ENCODE measurements at regions not wholly inside any gene's neighbourhood (a gene's known extent, or its start where the extent isn't known, plus 50 kb on each side); places are given as distances from the start of the nearest gene placed in this dataset.

DNA sequence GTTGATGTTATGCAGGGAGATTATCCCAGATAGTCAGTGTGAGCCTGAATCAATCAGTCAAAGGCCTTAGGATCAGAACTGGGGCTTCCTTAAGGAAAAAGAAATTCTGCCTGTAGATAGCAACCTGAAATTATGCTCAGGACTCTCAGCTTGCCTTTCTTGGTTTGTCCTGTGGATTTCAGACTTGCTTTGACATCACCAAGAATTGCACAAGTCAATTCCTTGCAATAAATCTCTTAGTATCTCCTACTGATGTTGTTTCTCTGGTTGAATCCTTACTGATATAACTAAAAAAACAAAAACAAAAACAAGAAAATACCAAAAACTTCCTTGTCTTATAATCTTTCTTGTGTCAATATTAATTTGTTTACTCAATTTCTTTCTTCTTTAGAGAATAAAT lies 258.9 kb upstream of the TCF21 start:
- Histone ChIP-seq H3K27me3 (ENCODE audit: insufficient read depth, low read depth) (no peaks in the 10 kb centered on the region), H3K79me2 (ENCODE audit: insufficient read depth, low read depth) (no peaks in the 10 kb centered on the region), H3K27ac (no peak overlapping the region), H3K4me1 (ENCODE audit: low read depth, poor library complexity, severe bottlenecking) (no peaks in the 10 kb centered on the region), H3K9ac (no peak overlapping the region), H2AFZ (ENCODE audit: low read depth) (no peak overlapping the region), H3K4me2 (no peak overlapping the region), H3K36me3 (ENCODE audit: insufficient read depth) (no peaks in the 10 kb centered on the region), H3K4me3 (IDR thresholded peaks at IDR 0.05; ENCODE audit: insufficient read depth, low read depth, low read length) (no peak overlapping the region), H4K20me1 (ENCODE audit: insufficient read depth) (no peaks in the 10 kb centered on the region)
- TF ChIP-seq, protein P1, sequence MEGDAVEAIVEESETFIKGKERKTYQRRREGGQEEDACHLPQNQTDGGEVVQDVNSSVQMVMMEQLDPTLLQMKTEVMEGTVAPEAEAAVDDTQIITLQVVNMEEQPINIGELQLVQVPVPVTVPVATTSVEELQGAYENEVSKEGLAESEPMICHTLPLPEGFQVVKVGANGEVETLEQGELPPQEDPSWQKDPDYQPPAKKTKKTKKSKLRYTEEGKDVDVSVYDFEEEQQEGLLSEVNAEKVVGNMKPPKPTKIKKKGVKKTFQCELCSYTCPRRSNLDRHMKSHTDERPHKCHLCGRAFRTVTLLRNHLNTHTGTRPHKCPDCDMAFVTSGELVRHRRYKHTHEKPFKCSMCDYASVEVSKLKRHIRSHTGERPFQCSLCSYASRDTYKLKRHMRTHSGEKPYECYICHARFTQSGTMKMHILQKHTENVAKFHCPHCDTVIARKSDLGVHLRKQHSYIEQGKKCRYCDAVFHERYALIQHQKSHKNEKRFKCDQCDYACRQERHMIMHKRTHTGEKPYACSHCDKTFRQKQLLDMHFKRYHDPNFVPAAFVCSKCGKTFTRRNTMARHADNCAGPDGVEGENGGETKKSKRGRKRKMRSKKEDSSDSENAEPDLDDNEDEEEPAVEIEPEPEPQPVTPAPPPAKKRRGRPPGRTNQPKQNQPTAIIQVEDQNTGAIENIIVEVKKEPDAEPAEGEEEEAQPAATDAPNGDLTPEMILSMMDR (conservative IDR thresholded peaks at IDR 0.05; ENCODE audit: low read depth, low read length), result no peak

GRCh38 chr6:133630651-133631050 lies 258.3 kb upstream of the TCF21 start:
- H3K27ac ChIP-seq, result no peak overlapping the region

GRCh38 chr6:133631421-133631820 lies 257.5 kb upstream of the TCF21 start:
- Histone ChIP-seq H3K4me2 (no peak overlapping the region), H4K20me1 (ENCODE audit: insufficient read depth) (no peaks in the 10 kb centered on the region), H3K36me3 (ENCODE audit: insufficient read depth) (no peaks in the 10 kb centered on the region), H3K27ac (no peak overlapping the region), H3K27me3 (ENCODE audit: insufficient read depth, low read depth) (no peaks in the 10 kb centered on the region), H3K9ac (no peak overlapping the region), H2AFZ (ENCODE audit: low read depth) (no peak overlapping the region), H3K4me3 (IDR thresholded peaks at IDR 0.05; ENCODE audit: insufficient read depth, low read depth, low read length) (no peak overlapping the region), H3K79me2 (ENCODE audit: insufficient read depth, low read depth) (no peaks in the 10 kb centered on the region), H3K4me1 (ENCODE audit: low read depth, poor library complexity, severe bottlenecking) (no peaks in the 10 kb centered on the region)
- TF ChIP-seq, protein P1 (conservative IDR thresholded peaks at IDR 0.05; ENCODE audit: low read depth, low read length), result no peak

More at GRCh38 chr6:133630651-133631050, 258.3 kb upstream of the TCF21 start:
- H3K4me2 ChIP-seq, result no peak overlapping the region
- no peak overlapping the region for H3K4me3 ChIP-seq (IDR thresholded peaks at IDR 0.05; ENCODE audit: insufficient read depth, low read depth, low read length)
- no peak overlapping the region for H2AFZ ChIP-seq (ENCODE audit: low read depth)
- H4K20me1 ChIP-seq (ENCODE audit: insufficient read depth), result no peaks in the 10 kb centered on the region
- H3K4me1 ChIP-seq (ENCODE audit: low read depth, poor library complexity, severe bottlenecking), result no peaks in the 10 kb centered on the region
- no peaks in the 10 kb centered on the region for H3K79me2 ChIP-seq (ENCODE audit: insufficient read depth, low read depth)
- H3K9ac ChIP-seq, result no peak overlapping the region
- no peaks in the 10 kb centered on the region for H3K36me3 ChIP-seq (ENCODE audit: insufficient read depth)
- no peaks in the 10 kb centered on the region for H3K27me3 ChIP-seq (ENCODE audit: insufficient read depth, low read depth)
- TF ChIP-seq, protein P1 (conservative IDR thresholded peaks at IDR 0.05; ENCODE audit: low read depth, low read length), result no peak

DNA sequence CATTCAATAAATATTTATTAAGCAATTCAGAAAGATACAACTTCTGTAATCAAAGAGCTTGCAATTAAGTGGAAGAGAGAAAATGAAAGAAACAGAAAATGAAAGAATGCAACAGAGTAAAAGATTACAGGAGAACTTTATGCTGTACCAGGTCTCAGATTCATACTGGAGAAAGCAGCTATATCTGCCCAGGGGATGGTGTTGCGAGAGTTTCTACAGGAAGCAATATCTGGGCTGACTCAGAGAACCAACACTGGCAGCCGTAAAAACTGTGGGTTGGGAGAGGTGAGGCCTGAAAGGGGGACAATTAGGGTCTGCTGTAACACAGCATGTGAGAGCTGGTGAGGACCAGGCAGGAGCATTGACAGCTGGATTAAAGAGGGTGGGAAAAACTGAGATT lies 256.7 kb upstream of the TCF21 start:
- TF ChIP-seq, protein P1 (conservative IDR thresholded peaks at IDR 0.05; ENCODE audit: low read depth, low read length), result no peak
- Histone ChIP-seq H2AFZ (ENCODE audit: low read depth) (no peak overlapping the region), H4K20me1 (ENCODE audit: insufficient read depth) (no peaks in the 10 kb centered on the region), H3K27me3 (ENCODE audit: insufficient read depth, low read depth) (no peaks in the 10 kb centered on the region), H3K36me3 (ENCODE audit: insufficient read depth) (no peaks in the 10 kb centered on the region), H3K9ac (no peak overlapping the region), H3K4me2 (no peak overlapping the region), H3K4me3 (IDR thresholded peaks at IDR 0.05; ENCODE audit: insufficient read depth, low read depth, low read length) (no peak overlapping the region), H3K27ac (no peak overlapping the region), H3K79me2 (ENCODE audit: insufficient read depth, low read depth) (no peaks in the 10 kb centered on the region), H3K4me1 (ENCODE audit: low read depth, poor library complexity, severe bottlenecking) (no peaks in the 10 kb centered on the region)
